ENCODE measurements at regions not wholly inside any gene's neighbourhood (a gene's known extent, or its start where the extent isn't known, plus 50 kb on each side); places are given as distances from the start of the nearest gene placed in this dataset.

- WGBS, 2 donors (ENCODE audit: low coverage in 1 of 2): 80 to 86% methylated on average over 1 of the region's 1 CpG
- Histone ChIP-seq H3K9me3 (no peaks in the 10 kb centered on the region), H3K36me3 (no peaks in the 10 kb centered on the region), H3K4me3 (no peak overlapping the region), H3K4me1 (no peaks in the 10 kb centered on the region), H3K27me3 (no peaks in the 10 kb centered on the region), H3K27ac (no peak overlapping the region)
- TF ChIP-seq POLR2A (IDR thresholded peaks at IDR 0.05): no peak
- no peak for ATAC-seq
These were observed 379.6 kb downstream of the SLITRK6 start for GRCh38 chr13:85419611-85420010.

GRCh38 chr13:85417807-85418206, 381.4 kb downstream of the SLITRK6 start:
- Histone ChIP-seq H3K9me3 (no peaks in the 10 kb centered on the region), H3K36me3 (no peaks in the 10 kb centered on the region), H3K4me1 (no peaks in the 10 kb centered on the region), H3K27me3 (no peaks in the 10 kb centered on the region), H3K27ac (no peak overlapping the region), H3K4me3 (no peak overlapping the region)
- WGBS, 2 donors (ENCODE audit: low coverage in 1 of 2): 99% methylated on average over 7 to 8 of the region's 8 CpGs
- ATAC-seq: no peak
- TF ChIP-seq CTCF (IDR thresholded peaks at IDR 0.05): no peak
- TF ChIP-seq POLR2AphosphoS5 (IDR thresholded peaks at IDR 0.05): no peak
- TF ChIP-seq EP300 (IDR thresholded peaks at IDR 0.05): no peak

- H3K36me3 ChIP-seq: no peaks in the 10 kb centered on the region
- H3K27me3 ChIP-seq: no peaks in the 10 kb centered on the region
- H3K4me1 ChIP-seq: no peaks in the 10 kb centered on the region
- H3K9me3 ChIP-seq: no peaks in the 10 kb centered on the region
- H3K27ac ChIP-seq: no peak overlapping the region
- WGBS, 2 donors (ENCODE audit: low coverage in 1 of 2): 90 to 100% methylated on average over 2 of the region's 2 CpGs
- TF ChIP-seq CTCF (IDR thresholded peaks at IDR 0.05) (no peak), EP300 (IDR thresholded peaks at IDR 0.05) (no peak), POLR2A (IDR thresholded peaks at IDR 0.05) (no peak), POLR2AphosphoS5 (IDR thresholded peaks at IDR 0.05) (no peak)
- no peak overlapping the region for H3K4me3 ChIP-seq
- ATAC-seq: no peak
These were observed 385.6 kb downstream of the SLITRK6 start for GRCh38 chr13:85413664-85414063.

GRCh38 chr13:85412448-85412847, 386.8 kb downstream of the SLITRK6 start:
- H3K36me3 ChIP-seq: no peaks in the 10 kb centered on the region
- no peaks in the 10 kb centered on the region for H3K9me3 ChIP-seq
- no peaks in the 10 kb centered on the region for H3K27me3 ChIP-seq
- no peaks in the 10 kb centered on the region for H3K4me1 ChIP-seq
- no peak for ATAC-seq
- no peak overlapping the region for H3K27ac ChIP-seq
- TF ChIP-seq CTCF (IDR thresholded peaks at IDR 0.05) (no peak), POLR2A (IDR thresholded peaks at IDR 0.05) (no peak), EP300 (IDR thresholded peaks at IDR 0.05) (no peak), POLR2AphosphoS5 (IDR thresholded peaks at IDR 0.05) (no peak)
- H3K4me3 ChIP-seq: no peak overlapping the region
- WGBS, 2 donors (ENCODE audit: low coverage in 1 of 2): no CpG with 5 or more reads among the region's 1 CpG

GRCh38 chr13:85411591-85411990, 387.6 kb downstream of the SLITRK6 start:
- H3K9me3 ChIP-seq: no peaks in the 10 kb centered on the region
- no peaks in the 10 kb centered on the region for H3K4me1 ChIP-seq
- no peaks in the 10 kb centered on the region for H3K27me3 ChIP-seq
- no peaks in the 10 kb centered on the region for H3K36me3 ChIP-seq
- ATAC-seq: no peak
- H3K27ac ChIP-seq: no peak overlapping the region
- H3K4me3 ChIP-seq: no peak overlapping the region
- TF ChIP-seq POLR2A (IDR thresholded peaks at IDR 0.05) (no peak), EP300 (IDR thresholded peaks at IDR 0.05) (no peak), POLR2AphosphoS5 (IDR thresholded peaks at IDR 0.05) (no peak), CTCF (IDR thresholded peaks at IDR 0.05) (no peak)
- 46 to 60% methylated on average over 2 of the region's 2 CpGs for WGBS, 2 donors (ENCODE audit: low coverage in 1 of 2)

GRCh38 chr13:85408415-85408814, 390.8 kb downstream of the SLITRK6 start:
- TF ChIP-seq CTCF (IDR thresholded peaks at IDR 0.05): no peak
- no peak for TF ChIP-seq EP300 (IDR thresholded peaks at IDR 0.05)
- TF ChIP-seq POLR2AphosphoS5 (IDR thresholded peaks at IDR 0.05): no peak
- TF ChIP-seq POLR2A (IDR thresholded peaks at IDR 0.05): no peak
- no peak overlapping the region for H3K4me3 ChIP-seq
- no peaks in the 10 kb centered on the region for H3K36me3 ChIP-seq
- H3K27ac ChIP-seq: no peak overlapping the region
- ATAC-seq: no peak
- H3K9me3 ChIP-seq: no peaks in the 10 kb centered on the region
- WGBS, 2 donors (ENCODE audit: low coverage in 1 of 2): 83 to 95% methylated on average over 3 of the region's 3 CpGs
- no peaks in the 10 kb centered on the region for H3K27me3 ChIP-seq
- no peaks in the 10 kb centered on the region for H3K4me1 ChIP-seq
